Raji (cell line): ENCODE measurements at regions not wholly inside any gene's neighbourhood (a gene's known extent, or its start where the extent isn't known, plus 50 kb on each side); places are given as distances from the start of the nearest gene placed in this dataset.

Experiments
- POLR2A ChIP-seq: IDR thresholded peaks from 2 replicates; pipeline ENCODE4 v1.6.1; 2011; ENCODE audit warnings: low read depth, low read length, control low read depth; ENCODE audit not compliant: insufficient read depth

GRCh38 chr2:12331698-12332097 lies 385.0 kb upstream of the TRIB2 start:
- no peak for TF ChIP-seq POLR2A

- no peak for TF ChIP-seq POLR2A
Observed at GRCh38 chr2:12333293-12333692, 383.4 kb upstream of the TRIB2 start.

GRCh38 chr2:12334412-12334966 lies 382.2 kb upstream of the TRIB2 start:
- TF ChIP-seq POLR2A: no peak

GRCh38 chr2:12335131-12335530 lies 381.6 kb upstream of the TRIB2 start:
- TF ChIP-seq POLR2A: no peak

GRCh38 chr2:12335995-12336394 lies 380.7 kb upstream of the TRIB2 start:
- TF ChIP-seq POLR2A: no peak

- no peak for TF ChIP-seq POLR2A
Observed at GRCh38 chr2:12338946-12339697, 377.6 kb upstream of the TRIB2 start.

GRCh38 chr2:12340164-12340563 lies 376.6 kb upstream of the TRIB2 start:
- no peak for TF ChIP-seq POLR2A

GRCh38 chr2:12341215-12341614 lies 375.5 kb upstream of the TRIB2 start:
- no peak for TF ChIP-seq POLR2A

GRCh38 chr2:12341920-12342319 lies 374.8 kb upstream of the TRIB2 start:
- TF ChIP-seq POLR2A: no peak

GRCh38 chr2:12343141-12343540 lies 373.6 kb upstream of the TRIB2 start:
- no peak for TF ChIP-seq POLR2A

GRCh38 chr2:12347066-12347493 lies 369.7 kb upstream of the TRIB2 start:
- TF ChIP-seq POLR2A: no peak

GRCh38 chr2:12348216-12348615 lies 368.5 kb upstream of the TRIB2 start:
- no peak for TF ChIP-seq POLR2A

- TF ChIP-seq POLR2A: no peak
Observed at GRCh38 chr2:12350821-12351220, 365.9 kb upstream of the TRIB2 start.

- no peak for TF ChIP-seq POLR2A
Observed at GRCh38 chr2:12352889-12353288, 363.8 kb upstream of the TRIB2 start.

GRCh38 chr2:12361506-12361905 lies 355.2 kb upstream of the TRIB2 start:
- no peak for TF ChIP-seq POLR2A

GRCh38 chr2:12363138-12363537 lies 353.6 kb upstream of the TRIB2 start:
- no peak for TF ChIP-seq POLR2A

- TF ChIP-seq POLR2A: no peak
Observed at GRCh38 chr2:12363569-12363968, 353.2 kb upstream of the TRIB2 start.
